ENCODE measurements at regions not wholly inside any gene's neighbourhood (a gene's known extent, or its start where the extent isn't known, plus 50 kb on each side); places are given as distances from the start of the nearest gene placed in this dataset.

GRCh38 chrX:9285342-9285771 lies 179.5 kb upstream of the TBL1X start:
- H3K9me3 ChIP-seq (ENCODE audit: insufficient read depth, low read length): no peaks in the 10 kb centered on the region
- no peaks in the 10 kb centered on the region for H3K79me2 ChIP-seq (ENCODE audit: low read length)
- H3K27me3 ChIP-seq (ENCODE audit: low read depth, low read length): no peaks in the 10 kb centered on the region
- H3K4me2 ChIP-seq (ENCODE audit: low read length): no peak overlapping the region
- no peaks in the 10 kb centered on the region for H4K20me1 ChIP-seq (ENCODE audit: insufficient read depth, low read length)
- no peaks in the 10 kb centered on the region for H3K4me1 ChIP-seq (ENCODE audit: low read length)
- no peak overlapping the region for H3K27ac ChIP-seq (ENCODE audit: low read length)
- H3K4me3 ChIP-seq (ENCODE audit: low read length): no peak overlapping the region
- no peak overlapping the region for H2AFZ ChIP-seq (ENCODE audit: low read depth, low read length)
- H3K36me3 ChIP-seq (replicated peaks; ENCODE audit: low read depth, low read length): no peaks in the 10 kb centered on the region
- no peak overlapping the region for H3K9ac ChIP-seq (ENCODE audit: low read length)
- TF ChIP-seq CTCF (IDR thresholded peaks at IDR 0.05; ENCODE audit: low read depth, low read length) (no peak), EZH2phosphoT487 (IDR thresholded peaks at IDR 0.05; ENCODE audit: low read depth) (no peak)

- H3K27ac ChIP-seq (ENCODE audit: low read length): no peak overlapping the region
- H4K20me1 ChIP-seq (ENCODE audit: insufficient read depth, low read length): no peaks in the 10 kb centered on the region
- H3K9ac ChIP-seq (ENCODE audit: low read length): no peak overlapping the region
- no peaks in the 10 kb centered on the region for H3K79me2 ChIP-seq (ENCODE audit: low read length)
- H3K4me3 ChIP-seq (ENCODE audit: low read length): no peak overlapping the region
- H3K27me3 ChIP-seq (ENCODE audit: low read depth, low read length): no peaks in the 10 kb centered on the region
- H3K4me1 ChIP-seq (ENCODE audit: low read length): no peaks in the 10 kb centered on the region
- no peak for TF ChIP-seq CTCF (IDR thresholded peaks at IDR 0.05; ENCODE audit: low read depth, low read length)
- TF ChIP-seq EZH2phosphoT487 (IDR thresholded peaks at IDR 0.05; ENCODE audit: low read depth): no peak
- no peak overlapping the region for H2AFZ ChIP-seq (ENCODE audit: low read depth, low read length)
- no peaks in the 10 kb centered on the region for H3K36me3 ChIP-seq (replicated peaks; ENCODE audit: low read depth, low read length)
- H3K4me2 ChIP-seq (ENCODE audit: low read length): no peak overlapping the region
- H3K9me3 ChIP-seq (ENCODE audit: insufficient read depth, low read length): no peaks in the 10 kb centered on the region
These were observed 178.6 kb upstream of the TBL1X start for GRCh38 chrX:9286234-9286633.

GRCh38 chrX:9291629-9292028 lies 173.2 kb upstream of the TBL1X start:
- H3K9me3 ChIP-seq (ENCODE audit: insufficient read depth, low read length): no peaks in the 10 kb centered on the region
- H3K36me3 ChIP-seq (replicated peaks; ENCODE audit: low read depth, low read length): no peaks in the 10 kb centered on the region
- no peak for TF ChIP-seq EZH2phosphoT487 (IDR thresholded peaks at IDR 0.05; ENCODE audit: low read depth)
- TF ChIP-seq CTCF (IDR thresholded peaks at IDR 0.05; ENCODE audit: low read depth, low read length): no peak
- no peak overlapping the region for H3K27ac ChIP-seq (ENCODE audit: low read length)
- no peak overlapping the region for H3K9ac ChIP-seq (ENCODE audit: low read length)
- H3K4me2 ChIP-seq (ENCODE audit: low read length): no peak overlapping the region
- H4K20me1 ChIP-seq (ENCODE audit: insufficient read depth, low read length): no peaks in the 10 kb centered on the region
- no peaks in the 10 kb centered on the region for H3K4me1 ChIP-seq (ENCODE audit: low read length)
- no peaks in the 10 kb centered on the region for H3K27me3 ChIP-seq (ENCODE audit: low read depth, low read length)
- no peak overlapping the region for H2AFZ ChIP-seq (ENCODE audit: low read depth, low read length)
- no peaks in the 10 kb centered on the region for H3K79me2 ChIP-seq (ENCODE audit: low read length)
- no peak overlapping the region for H3K4me3 ChIP-seq (ENCODE audit: low read length)

DNA sequence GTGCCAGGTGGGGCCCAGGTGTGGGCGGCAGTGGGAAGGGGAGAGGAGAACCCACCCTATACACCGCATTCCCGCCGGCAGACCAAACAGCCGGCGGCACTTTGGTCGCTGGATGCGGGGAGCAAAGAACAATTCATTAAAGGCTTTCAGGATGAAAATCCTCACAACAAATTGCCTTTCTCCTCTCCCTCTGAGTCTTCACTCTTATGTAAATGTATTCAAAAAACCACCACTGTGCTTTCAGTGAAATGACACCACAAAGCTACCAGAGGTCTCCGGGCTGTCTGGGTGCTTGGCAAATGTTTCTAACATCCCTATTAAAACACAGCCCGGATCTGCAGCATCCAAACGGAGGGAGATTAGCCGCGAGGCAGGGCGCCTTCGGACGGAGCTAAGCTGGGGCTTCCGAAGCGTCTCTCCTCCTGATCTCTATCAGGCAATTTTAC lies 171.8 kb upstream of the TBL1X start:
- Histone ChIP-seq H3K36me3 (replicated peaks; ENCODE audit: low read depth, low read length) (no peaks in the 10 kb centered on the region), H3K27me3 (ENCODE audit: low read depth, low read length) (no peaks in the 10 kb centered on the region), H3K79me2 (ENCODE audit: low read length) (no peaks in the 10 kb centered on the region), H3K4me1 (ENCODE audit: low read length) (no peaks in the 10 kb centered on the region), H3K4me2 (ENCODE audit: low read length) (no peak overlapping the region), H3K9me3 (ENCODE audit: insufficient read depth, low read length) (no peaks in the 10 kb centered on the region), H2AFZ (ENCODE audit: low read depth, low read length) (no peak overlapping the region), H3K27ac (ENCODE audit: low read length) (no peak overlapping the region), H3K9ac (ENCODE audit: low read length) (no peak overlapping the region), H4K20me1 (ENCODE audit: insufficient read depth, low read length) (no peaks in the 10 kb centered on the region), H3K4me3 (ENCODE audit: low read length) (no peak overlapping the region)
- no peak for TF ChIP-seq EZH2phosphoT487 (IDR thresholded peaks at IDR 0.05; ENCODE audit: low read depth)
- no peak for TF ChIP-seq CTCF (IDR thresholded peaks at IDR 0.05; ENCODE audit: low read depth, low read length)
